GM21723 (cell line): ENCODE measurements at regions not wholly inside any gene's neighbourhood (a gene's known extent, or its start where the extent isn't known, plus 50 kb on each side); places are given as distances from the start of the nearest gene placed in this dataset.

ENCODE experiments used
- ATAC-seq: cut with Tn5 transposase; IDR thresholded peaks from one replicate; pipeline ENCODE4 v1.9.1; 2021; ENCODE audit warnings: mild to moderate bottlenecking, moderate library complexity; ENCODE audit not compliant: unreplicated experiment

- peak; percentile 31 for ATAC-seq
Observed at GRCh38 chr15:99507504-99508310, 58.1 kb upstream of the MEF2A start.

DNA sequence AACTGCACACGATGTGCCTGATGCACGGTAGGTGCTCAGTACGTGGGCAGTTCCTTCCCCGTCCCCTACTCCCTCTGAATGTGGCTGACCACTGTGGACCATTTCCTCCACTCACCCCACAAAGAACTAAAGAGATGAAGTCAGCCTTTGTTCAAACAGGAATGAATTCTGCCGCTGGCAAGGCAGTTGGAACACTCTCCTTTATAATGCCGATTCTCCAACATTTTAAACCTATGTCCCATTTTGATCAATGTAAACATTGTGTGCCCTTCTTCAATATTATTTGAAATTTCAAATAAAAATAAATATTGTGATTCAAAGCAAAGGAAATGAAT is 57.5 kb upstream of the MEF2A start:
- ATAC-seq: no peak

- ATAC-seq: no peak
Observed at GRCh38 chr15:99508852-99509251, 56.9 kb upstream of the MEF2A start.

- no peak for ATAC-seq
Observed at GRCh38 chr15:99509686-99510461, 55.9 kb upstream of the MEF2A start.

- ATAC-seq: no peak
Observed at GRCh38 chr15:99511531-99511865, 54.3 kb upstream of the MEF2A start.

DNA sequence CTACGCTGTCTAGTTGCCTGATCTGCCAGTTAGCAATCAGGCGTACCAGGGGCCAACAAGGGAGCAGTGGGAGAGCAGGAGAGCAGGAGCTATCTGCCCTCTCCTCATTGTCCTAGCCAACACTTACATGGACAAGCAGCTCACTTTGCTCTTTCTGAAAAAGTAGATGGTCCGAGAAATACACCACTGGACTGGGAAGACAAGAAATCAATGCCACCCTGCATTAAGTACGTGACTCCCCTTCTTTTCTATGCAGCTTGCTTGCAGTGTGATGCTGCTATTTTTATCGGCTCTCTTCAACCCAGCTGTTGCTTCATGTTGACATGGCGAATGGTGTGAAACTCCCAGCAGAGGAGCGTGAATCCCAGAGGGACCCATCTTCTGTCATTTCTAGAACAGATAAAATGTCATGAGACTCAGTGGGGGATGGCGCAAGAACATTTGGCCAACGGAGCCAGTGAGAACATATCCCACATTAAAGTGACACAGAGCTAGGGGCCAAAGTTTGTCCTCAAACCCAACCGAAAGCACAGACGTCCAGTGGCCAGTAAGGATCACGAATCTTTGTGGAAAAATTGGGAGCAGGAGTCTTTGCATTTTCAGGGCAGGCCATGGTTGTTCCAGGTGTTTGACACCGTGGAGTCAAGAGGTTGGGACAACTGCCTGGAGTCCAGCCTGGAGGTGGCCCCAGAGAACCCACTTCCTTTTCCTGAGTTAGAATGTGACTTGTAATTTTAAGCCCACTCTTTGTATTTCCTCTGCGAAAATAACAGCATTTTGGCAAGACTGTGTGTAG is 53.7 kb upstream of the MEF2A start:
- ATAC-seq: peak; percentile 66

GRCh38 chr15:99514306-99514705 is 51.5 kb upstream of the MEF2A start:
- ATAC-seq: no peak
